Nucleus accumbens (tissue), 56 donors: ENCODE measurements at regions not wholly inside any gene's neighbourhood (a gene's known extent, or its start where the extent isn't known, plus 50 kb on each side); places are given as distances from the start of the nearest gene placed in this dataset.
"Not testable (repeated sequence)": the region's sequence is repeated elsewhere in the genome, so short reads cannot be mapped to it uniquely, and the experiment has no call there.

ENCODE experiments used
- DNase-seq, 56 donors: peaks; one replicate each; lab custom pipeline; 2025; lab: John Stamatoyannopoulos, UW

GRCh38 chr12:34219046-34219770 is 196.9 kb downstream of the ALG10 start:
- DNase-seq, result no peak

- DNase-seq, result not testable (repeated sequence)
Measured at GRCh38 chr12:34220079-34220478, 197.8 kb downstream of the ALG10 start.

- no peak for DNase-seq
Measured at GRCh38 chr12:34223640-34224039, 201.3 kb downstream of the ALG10 start.

- DNase-seq, result not testable (repeated sequence)
Measured at GRCh38 chr12:34226044-34226443, 203.7 kb downstream of the ALG10 start.

GRCh38 chr12:34228046-34228445 is 205.8 kb downstream of the ALG10 start:
- DNase-seq, result not testable (repeated sequence)

GRCh38 chr12:34229033-34229432 is 206.7 kb downstream of the ALG10 start:
- DNase-seq, result not testable (repeated sequence)

- no peak for DNase-seq
Measured at GRCh38 chr12:34233618-34234017, 211.3 kb downstream of the ALG10 start.

GRCh38 chr12:34236073-34236472 is 213.8 kb downstream of the ALG10 start:
- no peak for DNase-seq

- no peak for DNase-seq
Measured at GRCh38 chr12:34244608-34245007, 222.3 kb downstream of the ALG10 start.

GRCh38 chr12:34249271-34249670 is 227.0 kb downstream of the ALG10 start:
- no peak for DNase-seq

GRCh38 chr12:34251879-34252278 is 229.6 kb downstream of the ALG10 start:
- DNase-seq, result not testable (repeated sequence)

- DNase-seq, result no peak
Measured at GRCh38 chr12:34253674-34254073, 231.4 kb downstream of the ALG10 start.

- DNase-seq, result no peak
Measured at GRCh38 chr12:34257093-34257492, 234.8 kb downstream of the ALG10 start.

- not testable (repeated sequence) for DNase-seq
Measured at GRCh38 chr12:34262140-34262539, 239.8 kb downstream of the ALG10 start.

GRCh38 chr12:34264110-34264509 is 241.8 kb downstream of the ALG10 start:
- no peak for DNase-seq

GRCh38 chr12:34273703-34274102 is 251.4 kb downstream of the ALG10 start:
- DNase-seq, result not testable (repeated sequence)

- no peak for DNase-seq
Measured at GRCh38 chr12:34275129-34275528, 252.8 kb downstream of the ALG10 start.

GRCh38 chr12:34286483-34286882 is 264.2 kb downstream of the ALG10 start:
- DNase-seq, result no peak

- no peak for DNase-seq
Measured at GRCh38 chr12:34286934-34287333, 264.6 kb downstream of the ALG10 start.

GRCh38 chr12:34287437-34287836 is 265.1 kb downstream of the ALG10 start:
- DNase-seq, result no peak

GRCh38 chr12:34287986-34288962 is 266.0 kb downstream of the ALG10 start:
- no peak for DNase-seq

- DNase-seq, result no peak
Measured at GRCh38 chr12:34288963-34289345, 266.7 kb downstream of the ALG10 start.
